Gastrocnemius medialis (tissue), 4 donors: ENCODE measurements at regions not wholly inside any gene's neighbourhood (a gene's known extent, or its start where the extent isn't known, plus 50 kb on each side); places are given as distances from the start of the nearest gene placed in this dataset.

Experiments used
- ATAC-seq, 2 donors: fragments of 150-250 bp; one replicate each; pipeline ENCODE4 v1.9.1; 2016
- DNase-seq, 2 donors: peaks; one replicate each; pipeline ENCODE4 v3.0.0-alpha.2; 2019
- H3K27ac ChIP-seq, 4 donors: fragments of 200-600 bp; sonication (generic); 1 replicate in 1 of 4; 2 replicates in 3 of 4; pipeline ENCODE4 v1.5.1; 2016 to 2018; ENCODE audit warnings: mild to moderate bottlenecking in 2 of 4, moderate library complexity in 1 of 4
- H3K27me3 ChIP-seq, 3 donors: fragments of 200-600 bp; sonication (generic) in 2 of 3; 1 replicate in 1 of 3; 2 replicates in 2 of 3; pipeline versions ENCODE4 v1.5.1 to v1.6.0; 2016 to 2019; ENCODE audit warnings: mild to moderate bottlenecking in 1 of 3, moderate library complexity in 1 of 3
- H3K36me3 ChIP-seq, 2 donors: fragments of 200-600 bp; sonication (generic) in 1 of 2; one replicate each; pipeline ENCODE4 v1.5.1; 2017 to 2018
- H3K4me1 ChIP-seq, 2 donors: fragments of 200-600 bp; sonication (generic) in 1 of 2; one replicate each; pipeline ENCODE4 v1.5.1; 2016 to 2017; ENCODE audit warnings: mild to moderate bottlenecking in 2 of 2
- H3K4me3 ChIP-seq, 4 donors: fragments of 200-600 bp; sonication (generic) in 3 of 4; 1 replicate in 1 of 4; 2 replicates in 3 of 4; pipeline ENCODE4 v1.5.1; 2016 to 2019; ENCODE audit warnings: mild to moderate bottlenecking in 2 of 4
- H3K9me3 ChIP-seq, 3 donors: fragments of 200-600 bp; sonication (generic) in 2 of 3; 1 replicate in 1 of 3; 2 replicates in 2 of 3; pipeline ENCODE4 v1.5.1; 2016 to 2019
- POLR2A ChIP-seq, 2 donors: fragments of 450-650 bp; IDR thresholded peaks; one replicate each; pipeline ENCODE4 v1.6.1; 2017; ENCODE audit warnings: antibody characterized with exemption in 2 of 2, mild to moderate bottlenecking in 2 of 2, moderate library complexity in 2 of 2
- in situ Hi-C, 4 donors: fragments of 200-750 bp; cut with MboI; loops; one replicate each; pipeline versions ENCODE4 v1.15.0 to v1.8.0; 2017; ENCODE audit warnings: low sequenced_read_pairs in 4 of 4
- intact Hi-C: fragments of 100-400 bp; cut with DNase I; formaldehyde crosslinking; loops from one replicate; pipeline ENCODE4 v1.15.1; 2023; ENCODE audit warnings: low total_unique reads
- TF ChIP-seq, protein P1 (sequence below), 5 experiments: fragments of 450-650 bp in 3 of 5; fragments of 200-600 bp in 2 of 5; sonication (generic) in 2 of 5; IDR thresholded peaks in 4 of 5; conservative IDR thresholded peaks in 1 of 5; 1 replicate in 4 of 5; 2 replicates in 1 of 5; pipeline ENCODE4 v1.5.1; 2016 to 2019; ENCODE audit warnings: antibody characterized with exemption in 5 of 5, mild to moderate bottlenecking in 3 of 5, moderate library complexity in 3 of 5

DNA sequence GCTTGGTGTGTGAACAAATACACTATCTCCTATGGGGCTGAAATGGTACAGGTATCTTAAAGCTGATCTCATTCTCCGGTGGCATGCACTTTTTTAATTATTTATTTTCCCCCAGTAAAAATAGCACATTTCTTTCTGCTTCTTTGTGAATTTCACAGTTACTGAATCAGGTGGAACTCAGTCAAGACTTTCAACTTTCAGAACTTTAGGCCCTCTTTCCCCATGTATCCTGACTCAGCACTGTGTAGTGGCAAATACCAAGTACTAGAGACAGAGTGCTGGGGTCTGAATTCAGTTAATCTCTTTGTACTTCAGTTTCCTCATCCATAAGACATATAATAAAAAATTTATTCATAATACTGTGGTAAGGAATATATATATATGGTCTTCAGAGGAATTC lies 223.9 kb downstream of the CSNK2A3 start:
- no peak for TF ChIP-seq POLR2A (IDR thresholded peaks at IDR 0.05)
- TF ChIP-seq, protein P1, sequence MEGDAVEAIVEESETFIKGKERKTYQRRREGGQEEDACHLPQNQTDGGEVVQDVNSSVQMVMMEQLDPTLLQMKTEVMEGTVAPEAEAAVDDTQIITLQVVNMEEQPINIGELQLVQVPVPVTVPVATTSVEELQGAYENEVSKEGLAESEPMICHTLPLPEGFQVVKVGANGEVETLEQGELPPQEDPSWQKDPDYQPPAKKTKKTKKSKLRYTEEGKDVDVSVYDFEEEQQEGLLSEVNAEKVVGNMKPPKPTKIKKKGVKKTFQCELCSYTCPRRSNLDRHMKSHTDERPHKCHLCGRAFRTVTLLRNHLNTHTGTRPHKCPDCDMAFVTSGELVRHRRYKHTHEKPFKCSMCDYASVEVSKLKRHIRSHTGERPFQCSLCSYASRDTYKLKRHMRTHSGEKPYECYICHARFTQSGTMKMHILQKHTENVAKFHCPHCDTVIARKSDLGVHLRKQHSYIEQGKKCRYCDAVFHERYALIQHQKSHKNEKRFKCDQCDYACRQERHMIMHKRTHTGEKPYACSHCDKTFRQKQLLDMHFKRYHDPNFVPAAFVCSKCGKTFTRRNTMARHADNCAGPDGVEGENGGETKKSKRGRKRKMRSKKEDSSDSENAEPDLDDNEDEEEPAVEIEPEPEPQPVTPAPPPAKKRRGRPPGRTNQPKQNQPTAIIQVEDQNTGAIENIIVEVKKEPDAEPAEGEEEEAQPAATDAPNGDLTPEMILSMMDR (IDR thresholded peaks at IDR 0.05 in 4 of 5, conservative IDR thresholded peaks at IDR 0.05 in 1 of 5) = no peak
- H3K9me3 ChIP-seq = no peaks in the 10 kb centered on the region
- in situ Hi-C loops (loop anchor here in 1 of 4 donors (25.0 kb wide), 1 partner anchor 317 kb away; the partner anchor contains the start of gene EIF4G2), intact Hi-C loops (no loop called here)
- no peaks in the 10 kb centered on the region for H3K27me3 ChIP-seq
- DNase-seq (no peak), ATAC-seq (no peak)
- no peak overlapping the region for H3K27ac ChIP-seq
- H3K36me3 ChIP-seq = no peaks in the 10 kb centered on the region
- H3K4me3 ChIP-seq = no peak overlapping the region
- H3K4me1 ChIP-seq = peaks cover 0 to 8% of the 10 kb centered on the region in 2 donors

DNA sequence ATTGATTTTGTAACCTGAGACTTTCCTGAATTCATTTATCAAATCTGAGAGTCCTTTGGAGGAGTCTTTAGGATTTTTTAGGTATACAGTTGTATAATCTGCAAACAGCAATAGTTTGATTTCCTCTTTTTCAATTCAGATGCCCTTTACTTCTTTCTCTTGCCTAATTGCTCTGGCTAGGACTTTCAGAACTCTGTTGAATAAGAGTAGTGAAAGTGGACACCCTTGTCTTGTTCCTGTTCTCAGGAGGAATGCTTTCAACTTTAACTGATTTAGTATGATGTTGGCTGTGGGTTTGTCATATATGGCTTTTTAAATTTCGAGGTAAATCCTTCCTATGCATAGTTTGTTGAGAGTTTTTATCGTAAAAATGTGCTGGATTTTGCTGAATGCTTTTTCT lies 227.4 kb downstream of the CSNK2A3 start:
- ATAC-seq (no peak), DNase-seq (no peak)
- TF ChIP-seq, protein P1 (IDR thresholded peaks at IDR 0.05 in 4 of 5, conservative IDR thresholded peaks at IDR 0.05 in 1 of 5) = no peak
- no peak for TF ChIP-seq POLR2A (IDR thresholded peaks at IDR 0.05)
- H3K27me3 ChIP-seq = no peaks in the 10 kb centered on the region
- intact Hi-C loops = no loop called here
- no peaks in the 10 kb centered on the region for H3K36me3 ChIP-seq
- H3K27ac ChIP-seq = no peak overlapping the region
- H3K4me3 ChIP-seq = no peak overlapping the region
- H3K9me3 ChIP-seq = no peaks in the 10 kb centered on the region
- in situ Hi-C loops = loop anchor here in 1 of 4 donors (25.0 kb wide), 1 partner anchor 313 kb away; the partner anchor contains the start of gene EIF4G2
- H3K4me1 ChIP-seq = peaks cover 0 to 8% of the 10 kb centered on the region in 2 donors

DNA sequence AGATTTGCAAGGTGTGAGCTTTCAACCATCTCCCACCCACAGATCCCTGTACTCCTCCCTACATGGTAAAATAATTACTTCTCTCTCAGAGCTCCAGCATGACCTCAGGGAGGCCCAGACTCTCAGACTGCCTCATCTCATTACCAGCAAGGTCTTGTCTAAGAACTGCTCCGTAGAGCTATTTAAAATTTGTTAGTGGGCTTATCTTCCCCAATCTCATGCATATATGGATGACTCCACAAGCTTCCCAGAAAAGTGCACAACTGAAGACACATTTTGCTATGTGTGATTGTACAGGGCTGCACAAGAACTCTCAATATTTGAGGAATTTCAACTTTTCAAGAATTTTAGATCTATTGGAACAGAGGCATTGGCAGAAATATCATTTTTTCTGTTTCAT lies 230.3 kb downstream of the CSNK2A3 start:
- DNase-seq (no peak), ATAC-seq (no peak)
- in situ Hi-C loops (loop anchor here in 1 of 4 donors (25.0 kb wide), 1 partner anchor 90 kb away; no protein-coding TSS in a partner anchor), intact Hi-C loops (no loop called here)
- Histone ChIP-seq H3K4me1 (peaks cover 0 to 8% of the 10 kb centered on the region in 2 donors), H3K36me3 (no peaks in the 10 kb centered on the region), H3K27ac (no peak overlapping the region), H3K9me3 (no peaks in the 10 kb centered on the region), H3K4me3 (no peak overlapping the region), H3K27me3 (no peaks in the 10 kb centered on the region)
- TF ChIP-seq, protein P1 (IDR thresholded peaks at IDR 0.05 in 4 of 5, conservative IDR thresholded peaks at IDR 0.05 in 1 of 5) = no peak
- TF ChIP-seq POLR2A (IDR thresholded peaks at IDR 0.05) = no peak

DNA sequence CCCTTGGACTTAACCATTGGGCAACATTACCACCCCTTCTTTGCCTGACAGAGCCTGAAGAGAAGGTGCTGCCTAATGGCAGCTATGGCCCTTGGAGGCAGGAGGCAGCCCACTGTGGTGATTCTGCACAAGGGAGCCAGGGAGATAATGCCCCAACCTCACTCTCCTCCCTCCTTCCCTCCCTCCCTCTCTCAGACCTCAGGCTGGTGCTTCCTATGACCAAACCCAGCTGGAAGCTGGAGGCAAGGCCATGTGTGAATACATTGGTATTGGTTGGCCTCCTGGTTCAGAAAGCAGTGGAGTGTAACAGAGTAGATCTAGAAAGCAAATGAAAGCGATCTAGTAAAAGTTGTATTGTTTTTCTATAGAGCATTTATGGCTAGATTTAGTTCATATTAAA lies 233.1 kb downstream of the CSNK2A3 start:
- H3K4me3 ChIP-seq = no peak overlapping the region
- DNase-seq (no peak), ATAC-seq (no peak)
- no peaks in the 10 kb centered on the region for H3K36me3 ChIP-seq
- H3K4me1 ChIP-seq = no peaks in the 10 kb centered on the region
- no peak overlapping the region for H3K27ac ChIP-seq
- in situ Hi-C loops (loop anchor here in 1 of 4 donors (25.0 kb wide), 1 partner anchor 92 kb away; no protein-coding TSS in a partner anchor), intact Hi-C loops (no loop called here)
- no peak for TF ChIP-seq POLR2A (IDR thresholded peaks at IDR 0.05)
- TF ChIP-seq, protein P1 (IDR thresholded peaks at IDR 0.05 in 4 of 5, conservative IDR thresholded peaks at IDR 0.05 in 1 of 5) = no peak
- no peaks in the 10 kb centered on the region for H3K27me3 ChIP-seq
- H3K9me3 ChIP-seq = no peaks in the 10 kb centered on the region

DNA sequence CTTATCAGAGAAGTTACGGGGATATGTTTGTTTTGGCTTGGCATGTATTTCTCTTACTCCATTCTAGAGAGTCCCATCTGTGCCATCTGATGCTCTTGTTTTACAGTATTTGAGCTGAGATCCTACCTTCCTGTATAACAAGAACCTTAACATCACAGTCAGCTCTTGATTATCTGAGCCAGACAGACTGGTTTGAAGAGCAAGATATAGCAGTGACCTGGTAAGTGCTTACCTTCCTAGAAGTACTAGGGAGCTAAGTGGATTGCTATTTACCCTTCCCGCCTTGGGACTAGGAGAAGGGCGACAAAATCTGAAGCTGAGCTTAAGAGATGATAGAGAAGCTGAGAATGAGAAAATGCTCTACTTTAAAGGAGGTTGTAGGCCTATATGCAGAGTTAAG lies 235.3 kb downstream of the CSNK2A3 start:
- no peak overlapping the region for H3K4me3 ChIP-seq
- no peak overlapping the region for H3K27ac ChIP-seq
- peaks cover 0 to 3% (median 0%) of the 10 kb centered on the region in 3 donors for H3K9me3 ChIP-seq
- H3K4me1 ChIP-seq = no peaks in the 10 kb centered on the region
- in situ Hi-C loops = loop anchor here in 1 of 4 donors (25.0 kb wide), 1 partner anchor 95 kb away; no protein-coding TSS in a partner anchor
- no peaks in the 10 kb centered on the region for H3K27me3 ChIP-seq
- no peaks in the 10 kb centered on the region for H3K36me3 ChIP-seq
- TF ChIP-seq POLR2A (IDR thresholded peaks at IDR 0.05) = no peak
- TF ChIP-seq, protein P1 (IDR thresholded peaks at IDR 0.05 in 4 of 5, conservative IDR thresholded peaks at IDR 0.05 in 1 of 5) = no peak
- DNase-seq = no peak
- no peak for ATAC-seq
- intact Hi-C loops = no loop called here
